Stimulated activated CD8-positive, alpha-beta memory T cell treated with anti-CD3 and anti-CD28 coated beads, Interleukin-2, amount 100 ng/mL, for 1 hour (primary cell): ENCODE measurements at regions not wholly inside any gene's neighbourhood (a gene's known extent, or its start where the extent isn't known, plus 50 kb on each side); places are given as distances from the start of the nearest gene placed in this dataset.
"Not testable (repeated sequence)": the region's sequence is repeated elsewhere in the genome, so short reads cannot be mapped to it uniquely, and the experiment has no call there.

Experiments
- DNase-seq, 2 donors: peaks; one replicate each; pipeline ENCODE4 v3.0.0-alpha.2; 2020; ENCODE audit warnings: low read depth in 2 of 2

DNA sequence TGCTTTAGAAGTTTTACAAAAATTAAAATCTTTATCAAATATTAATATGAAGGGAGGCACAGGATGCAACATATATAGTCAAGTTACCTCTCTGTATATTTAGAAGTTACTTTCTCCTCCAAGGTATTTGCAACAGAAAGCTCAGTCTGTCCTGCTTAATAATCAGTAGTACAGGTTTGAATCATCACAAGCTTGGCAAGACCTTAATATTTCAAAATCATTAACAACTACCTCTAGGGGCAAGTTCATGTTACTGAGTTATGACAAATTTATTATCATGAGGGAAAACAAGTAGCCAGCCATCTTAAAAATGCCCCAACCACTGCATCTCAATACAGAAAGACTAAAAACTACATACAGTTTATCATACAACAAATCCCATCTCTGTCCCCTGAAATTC is 116.0 kb downstream of the PMAIP1 start:
- DNase-seq, result not testable (repeated sequence)

DNA sequence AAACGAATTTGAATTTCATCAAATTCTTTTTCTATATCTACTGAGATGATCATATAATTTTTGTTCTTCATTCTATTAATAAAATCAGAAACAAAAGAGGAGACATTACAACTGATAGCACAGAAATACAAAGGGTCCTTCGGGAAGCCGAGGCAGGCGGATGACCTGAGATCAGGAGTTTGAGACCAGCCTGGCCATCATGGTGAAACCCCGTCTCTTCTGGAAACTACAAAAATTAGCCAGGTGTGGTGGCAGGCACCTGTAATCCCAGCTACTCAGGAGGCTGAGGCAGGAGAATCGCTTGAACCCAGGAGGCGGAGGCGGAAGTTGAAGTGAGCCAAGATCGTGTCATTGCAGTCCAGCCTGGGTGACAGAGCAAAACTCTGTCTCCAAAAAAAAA is 113.4 kb downstream of the PMAIP1 start:
- not testable (repeated sequence) for DNase-seq

DNA sequence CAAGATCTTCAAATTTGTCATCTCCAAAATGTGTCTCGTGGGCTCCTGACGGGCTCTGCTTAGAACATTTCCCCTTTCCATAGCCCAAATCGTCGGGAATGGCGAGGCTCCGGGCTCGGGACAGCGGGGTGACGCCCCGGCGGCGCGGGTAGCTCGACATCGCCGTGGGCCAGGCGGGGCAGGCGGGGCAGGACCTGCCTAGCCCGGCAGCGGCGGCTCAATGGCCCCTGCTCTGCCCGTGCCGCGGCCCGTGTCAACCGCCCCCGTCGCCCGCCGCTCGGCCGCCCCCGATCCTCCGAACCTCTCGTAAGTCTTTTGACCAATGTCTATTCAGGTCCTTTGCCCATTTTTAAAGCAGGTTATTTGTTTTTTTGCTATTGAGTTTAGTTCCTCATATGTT is 111.2 kb downstream of the PMAIP1 start:
- DNase-seq, result no peak

DNA sequence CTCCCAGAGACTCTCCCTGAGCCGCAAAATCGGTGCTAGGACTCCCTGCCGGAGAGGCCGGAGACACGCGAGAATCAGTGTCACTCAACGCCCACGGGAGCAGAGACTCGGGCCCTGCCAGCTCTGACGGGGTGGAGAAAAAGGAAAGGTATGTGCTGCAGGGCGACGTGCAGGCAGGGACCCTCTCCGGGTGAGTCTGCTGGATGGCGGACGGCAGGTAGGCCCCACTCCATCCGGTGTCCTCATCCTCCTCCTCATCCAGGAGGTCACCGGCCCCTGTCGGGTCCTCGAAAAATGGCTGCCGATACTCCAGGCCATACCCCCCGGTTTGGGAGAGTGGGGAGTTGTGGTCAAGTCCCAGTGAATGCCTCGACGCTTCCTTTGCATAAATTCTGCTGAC is 110.7 kb downstream of the PMAIP1 start:
- no peak for DNase-seq

DNA sequence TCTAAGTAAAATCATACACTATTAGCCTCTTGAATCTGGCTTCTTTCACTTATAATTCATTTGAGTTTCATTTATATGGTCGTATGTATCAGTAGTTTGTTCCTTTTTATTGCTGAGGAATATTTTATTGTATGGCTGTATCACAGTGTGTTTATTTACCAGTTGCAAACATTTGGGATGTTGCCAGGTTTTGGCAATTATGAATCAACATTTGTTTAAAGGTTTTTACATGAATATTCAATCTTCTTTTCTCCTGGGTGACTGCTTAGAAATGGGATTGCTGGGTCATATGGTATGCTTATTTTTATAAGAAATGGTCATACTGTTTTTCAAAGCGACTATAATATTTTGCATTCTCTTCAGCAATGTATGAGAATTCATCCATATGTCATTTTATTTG is 107.9 kb downstream of the PMAIP1 start:
- DNase-seq, result no peak

DNA sequence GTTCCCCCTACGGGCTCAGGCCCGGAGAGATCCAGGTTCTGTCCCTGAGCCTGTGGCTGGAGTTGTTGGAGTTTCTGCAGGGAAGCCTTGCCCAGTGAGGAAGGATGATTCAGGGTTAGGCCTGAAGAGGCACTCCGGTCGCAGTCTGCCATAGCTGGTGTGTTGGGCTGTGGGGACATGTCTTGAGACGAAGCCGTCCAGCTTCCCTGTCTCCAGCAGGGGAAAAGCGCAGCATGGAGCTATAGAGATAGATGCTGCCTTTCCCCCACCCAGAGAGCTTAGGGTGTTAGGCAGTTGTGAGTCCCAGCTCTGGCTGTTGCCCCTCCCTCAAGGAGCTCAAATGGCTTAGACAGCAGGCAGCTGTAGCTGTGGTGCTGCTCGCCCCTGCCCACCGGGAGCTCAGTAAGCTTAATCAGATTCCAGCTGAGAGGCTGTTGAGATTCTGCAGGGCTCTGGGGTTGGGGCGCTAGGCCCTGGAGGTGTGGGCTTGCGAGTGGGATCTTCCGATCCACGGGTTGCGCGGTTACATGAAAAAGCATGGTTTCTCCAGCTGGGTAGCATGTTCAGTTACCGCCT is 103.9 kb downstream of the PMAIP1 start:
- DNase-seq, result no peak

DNA sequence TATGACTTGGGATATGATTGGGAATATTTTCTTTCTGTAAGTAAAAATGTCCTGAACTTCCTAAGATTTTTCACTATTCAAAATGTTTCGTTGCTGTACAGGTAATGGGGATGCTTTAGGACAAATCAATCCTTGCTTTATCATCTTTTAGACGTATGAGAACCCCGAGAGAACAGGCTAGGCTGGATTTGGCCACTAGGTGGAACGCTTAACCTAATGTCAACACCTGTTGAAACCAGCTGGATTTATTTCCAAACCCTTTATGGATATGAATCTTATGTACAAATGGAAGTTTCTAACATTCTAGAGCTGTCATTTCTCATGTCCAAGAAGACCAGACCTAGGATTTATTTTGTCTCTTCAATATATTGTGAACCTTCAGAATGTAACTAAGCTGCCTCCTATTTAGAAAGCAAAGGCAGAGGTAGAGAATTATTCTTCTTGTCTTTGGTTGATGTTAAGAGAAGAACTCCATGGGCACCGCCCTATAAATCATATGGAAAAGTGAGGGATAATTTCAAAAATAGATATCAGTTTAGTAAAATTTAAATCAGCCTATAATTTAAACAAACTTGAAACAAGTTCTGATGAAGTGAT is 96.7 kb downstream of the PMAIP1 start:
- DNase-seq, result no peak

DNA sequence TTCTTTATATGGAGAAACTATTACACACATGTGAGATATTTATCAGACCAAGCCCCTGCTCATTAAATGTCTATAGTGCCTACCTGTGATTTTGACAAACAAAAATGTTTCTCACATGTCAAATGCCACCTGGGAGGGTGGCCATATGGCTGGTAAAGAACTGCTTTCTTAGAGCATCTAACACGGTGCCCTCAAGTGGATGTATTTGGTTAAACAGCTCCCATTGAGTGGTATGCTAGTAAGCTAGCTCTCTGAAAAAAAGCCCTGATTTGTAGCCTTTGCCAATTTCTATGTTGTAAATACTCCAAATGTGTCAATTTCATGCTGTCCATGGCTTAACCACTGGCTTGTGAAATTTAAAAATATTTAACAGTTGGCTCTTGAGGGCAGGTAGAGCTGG is 94.6 kb downstream of the PMAIP1 start:
- no peak for DNase-seq

DNA sequence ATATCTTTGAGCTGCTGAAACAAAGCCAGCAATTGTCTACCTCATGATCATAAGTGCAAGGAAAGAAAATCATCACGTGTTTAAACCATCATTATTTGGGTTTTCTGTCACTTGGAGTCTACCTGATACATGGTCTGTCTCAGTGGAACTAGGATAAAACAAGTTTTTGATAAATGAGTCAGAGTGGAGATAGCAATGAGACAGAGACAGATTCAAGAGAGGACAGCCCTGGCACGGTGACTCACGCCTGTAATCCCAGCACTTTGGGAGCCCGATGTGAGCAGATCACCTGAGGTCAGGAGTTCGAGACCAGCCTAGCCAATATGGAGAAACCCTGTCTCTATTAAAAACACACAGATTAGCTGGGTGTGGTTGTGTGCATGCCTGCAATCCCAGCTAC is 93.8 kb downstream of the PMAIP1 start:
- DNase-seq, result no peak

DNA sequence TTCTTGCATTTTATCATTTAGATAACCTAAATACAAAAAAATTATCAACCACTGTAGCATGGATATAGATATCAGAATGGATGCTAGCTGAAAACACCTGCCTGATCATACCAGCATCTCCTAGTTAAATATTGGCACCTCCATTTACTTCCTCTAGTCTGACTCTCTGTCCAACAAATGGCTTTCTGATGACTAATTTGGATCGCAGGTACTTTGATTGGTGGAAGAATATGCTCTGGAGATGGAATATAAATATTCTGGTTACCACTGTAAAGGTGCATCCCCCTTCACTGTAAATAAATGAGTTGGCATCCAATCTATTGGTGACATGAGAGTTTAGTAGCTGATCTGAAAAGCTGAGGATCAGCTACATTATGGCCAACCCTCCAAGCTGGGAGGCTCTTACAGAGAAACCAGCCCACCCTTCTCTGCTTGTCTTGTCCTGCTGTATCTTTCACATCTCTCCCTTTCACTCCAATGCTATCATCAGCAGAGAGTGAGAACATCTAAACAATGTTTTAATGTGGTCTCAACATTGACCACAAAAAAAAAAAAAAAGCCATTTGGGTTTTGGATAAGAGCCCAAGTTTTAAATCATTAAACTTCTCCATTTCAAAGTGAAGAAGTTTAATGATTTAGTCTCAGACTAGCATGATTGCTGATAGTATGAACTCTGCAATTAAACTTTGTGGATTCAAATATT is 90.5 kb downstream of the PMAIP1 start:
- no peak for DNase-seq

DNA sequence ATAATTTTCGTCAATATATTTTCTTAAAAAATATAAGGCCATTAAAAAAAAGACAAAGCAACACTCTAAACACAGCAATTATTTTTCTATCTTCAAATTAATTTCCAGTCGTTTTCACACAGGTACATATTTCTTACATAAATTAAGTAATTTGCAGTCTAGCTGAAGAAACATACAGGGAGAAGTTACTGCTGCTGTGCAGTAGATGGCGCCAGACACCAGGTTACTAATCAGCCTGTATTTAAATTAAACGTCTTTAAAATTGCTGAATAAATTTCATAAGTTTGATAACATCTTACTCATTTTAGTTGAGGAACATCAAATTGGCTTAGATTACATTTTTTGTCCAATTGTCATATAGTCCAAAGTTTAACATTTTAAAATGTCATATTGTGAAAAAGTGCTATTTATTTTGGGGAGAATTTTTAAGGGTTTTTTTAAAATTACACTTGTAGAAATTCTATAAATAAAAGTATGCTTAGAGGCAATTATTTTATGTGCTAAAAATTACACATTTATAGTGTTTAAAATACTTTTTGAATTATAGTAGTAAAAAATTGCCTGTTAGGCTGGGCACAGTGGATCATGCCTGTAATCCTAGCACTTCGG is 88.4 kb downstream of the PMAIP1 start:
- peak; percentile 7 to 16 for DNase-seq

DNA sequence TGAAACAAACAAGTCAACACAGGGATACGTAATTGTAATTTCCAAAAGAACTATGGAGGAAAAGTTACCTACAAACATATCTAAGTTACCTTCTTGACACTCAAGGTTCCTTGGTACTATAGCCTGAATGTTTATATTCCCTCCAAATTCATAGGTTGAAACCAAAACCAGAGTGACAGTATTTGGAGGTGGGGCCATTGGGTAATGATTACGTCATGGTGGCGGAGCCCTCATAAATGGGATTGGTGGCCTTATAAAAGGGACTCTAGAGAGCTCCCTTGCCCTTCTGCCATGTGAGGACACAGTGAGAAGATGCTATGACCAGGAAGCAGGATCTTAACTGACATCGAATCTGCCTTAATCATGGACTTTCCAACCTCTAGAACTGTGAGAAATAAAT is 87.3 kb downstream of the PMAIP1 start:
- DNase-seq, result no peak

DNA sequence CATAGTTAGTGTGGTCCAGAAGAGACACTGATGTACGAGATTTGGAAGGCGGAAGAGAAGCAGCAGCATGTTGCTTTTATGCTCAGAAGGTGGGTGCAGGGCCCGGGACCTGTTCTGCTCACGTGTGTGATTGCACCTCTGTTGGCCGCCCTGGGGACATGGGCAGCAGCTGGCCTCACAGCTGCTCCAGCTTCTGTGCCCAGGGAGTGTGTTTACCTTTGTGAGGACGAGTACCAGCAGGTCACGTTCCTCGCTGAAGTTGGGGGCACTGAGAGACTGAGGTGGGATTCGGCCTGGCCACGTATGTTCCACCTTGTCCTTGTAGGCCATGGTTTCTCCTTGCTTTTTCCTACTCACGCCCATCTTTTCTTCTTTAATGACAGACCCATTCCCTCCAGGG is 86.3 kb downstream of the PMAIP1 start:
- DNase-seq, result no peak

DNA sequence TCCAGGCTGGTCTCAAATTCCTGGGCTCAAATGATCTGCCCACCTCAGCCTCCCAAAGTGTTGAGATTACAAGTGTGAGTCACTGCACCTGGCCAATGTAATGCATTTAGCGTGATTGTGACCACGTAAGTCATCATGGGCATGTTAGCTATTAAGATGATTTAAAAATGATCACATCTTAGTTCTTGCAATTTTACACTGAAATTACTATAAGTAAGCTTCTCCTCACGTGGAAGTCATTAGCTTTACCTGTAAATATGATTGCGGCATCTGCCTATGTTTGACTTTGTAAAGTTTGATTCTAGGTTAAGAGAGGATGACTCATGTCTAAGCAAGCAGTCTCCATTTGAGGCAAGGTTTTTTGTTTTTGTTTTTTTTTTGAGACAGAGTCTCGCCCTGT is 85.5 kb downstream of the PMAIP1 start:
- no peak for DNase-seq

DNA sequence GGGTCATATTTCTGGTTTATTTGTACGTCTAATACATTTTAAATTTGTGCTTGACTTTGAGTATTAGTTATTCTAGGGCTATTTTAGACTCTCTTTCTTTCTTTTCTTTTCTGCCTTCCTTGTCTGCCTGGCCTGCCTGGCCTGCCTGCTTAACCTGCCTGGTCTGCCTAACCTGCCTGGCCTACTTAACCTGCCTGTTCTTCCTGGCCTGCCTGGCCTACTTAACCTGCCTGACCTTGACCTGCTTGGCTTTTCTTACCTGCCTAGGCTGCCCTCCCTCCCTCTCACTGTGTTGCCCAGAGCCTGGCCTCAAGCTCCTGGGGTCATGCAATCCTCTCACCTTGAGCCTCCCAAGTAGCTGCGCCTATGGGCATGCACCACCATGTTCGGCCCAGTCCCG is 83.7 kb downstream of the PMAIP1 start:
- DNase-seq, result no peak

DNA sequence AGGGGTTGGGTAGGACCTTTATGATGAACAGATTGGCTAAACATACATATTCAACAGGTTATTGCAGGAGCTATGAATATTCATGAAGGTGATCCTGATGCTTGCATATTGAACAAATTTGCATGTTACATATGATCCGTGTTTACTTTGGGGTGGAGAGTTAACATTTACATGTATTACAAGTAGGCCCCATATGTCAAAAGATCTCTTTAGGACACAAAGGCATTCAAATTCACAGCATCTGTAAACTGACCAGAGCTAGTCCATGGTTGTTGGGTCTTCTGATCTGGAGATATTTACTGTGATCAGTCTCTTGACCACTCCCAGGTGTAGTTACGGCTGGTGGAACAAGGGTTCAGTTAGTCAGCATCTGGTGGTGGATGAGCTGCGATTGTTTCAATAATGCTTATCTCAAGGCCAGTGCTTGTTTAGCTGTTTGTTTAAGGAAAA is 80.4 kb downstream of the PMAIP1 start:
- DNase-seq, result no peak

DNA sequence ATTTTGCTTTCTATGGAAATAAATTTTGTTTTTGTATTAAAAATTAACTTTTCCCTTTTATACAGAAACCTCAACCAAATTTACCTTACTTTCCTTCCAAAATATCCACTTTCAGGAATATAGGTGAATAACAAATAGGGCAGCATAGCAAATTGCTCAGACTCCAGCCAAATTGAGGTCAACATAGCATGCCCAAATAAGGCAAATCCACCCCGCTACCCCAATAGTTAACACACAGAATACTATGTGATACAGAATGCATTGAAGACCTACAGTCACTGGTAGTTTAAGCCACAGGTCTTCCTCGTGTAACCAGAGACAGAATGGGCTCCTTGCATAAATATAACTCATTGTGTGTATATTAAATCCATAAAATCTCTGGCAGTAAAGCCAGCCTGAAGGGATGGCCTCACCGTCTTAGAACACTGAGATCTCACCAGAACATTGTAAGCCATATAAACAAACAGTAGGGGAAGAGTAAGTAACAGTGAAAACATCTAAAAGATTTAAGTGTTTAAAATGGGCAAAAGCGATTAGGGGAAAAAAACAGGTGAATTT is 72.2 kb downstream of the PMAIP1 start:
- no peak for DNase-seq

DNA sequence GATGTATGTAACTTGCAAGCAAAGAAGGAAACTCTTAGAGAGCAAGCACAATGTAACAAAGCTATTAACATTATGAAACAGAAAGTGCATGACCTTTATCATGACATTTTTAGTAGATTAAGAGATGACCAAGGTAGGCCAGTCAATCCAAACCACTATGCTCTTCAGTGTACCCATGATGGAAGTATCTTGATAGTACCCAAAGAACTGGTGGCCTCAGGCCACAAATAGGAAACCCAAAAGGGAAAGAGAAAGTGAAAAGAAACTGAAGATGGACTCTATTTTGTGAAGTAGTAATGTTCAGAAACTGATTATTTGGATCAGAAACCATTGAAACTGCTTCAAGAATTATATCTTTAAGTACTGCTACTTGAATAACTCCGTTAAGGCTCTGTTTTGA is 71.3 kb downstream of the PMAIP1 start:
- DNase-seq, result not testable (repeated sequence)

DNA sequence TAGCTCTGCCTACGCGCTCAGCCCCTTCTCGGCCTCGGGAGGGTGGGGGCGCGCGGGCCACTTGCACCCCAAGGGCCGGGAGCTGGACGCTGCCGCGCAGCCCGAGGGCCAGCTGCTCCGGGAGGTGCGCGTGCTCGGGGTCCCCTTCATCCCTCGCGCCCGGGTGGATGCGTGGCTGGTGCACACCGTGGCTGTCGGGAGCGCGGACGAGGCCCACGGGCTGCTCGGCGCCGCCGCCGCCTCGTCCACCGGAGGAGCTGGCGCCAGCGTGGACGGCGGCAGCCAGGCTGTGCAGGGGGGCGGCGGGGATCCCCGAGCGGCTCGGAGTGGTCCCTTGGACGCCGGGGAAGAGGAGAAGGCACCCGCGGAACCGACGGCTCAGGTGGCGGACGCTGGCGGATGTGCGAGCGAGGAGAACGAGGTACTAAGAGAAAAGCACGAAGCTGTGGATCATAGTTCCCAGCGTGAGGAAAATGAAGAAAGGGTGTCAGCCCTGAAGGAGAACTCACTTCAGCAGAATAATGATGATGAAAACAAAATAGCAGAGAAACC is 69.8 kb downstream of the PMAIP1 start:
- DNase-seq, result not testable (repeated sequence)

DNA sequence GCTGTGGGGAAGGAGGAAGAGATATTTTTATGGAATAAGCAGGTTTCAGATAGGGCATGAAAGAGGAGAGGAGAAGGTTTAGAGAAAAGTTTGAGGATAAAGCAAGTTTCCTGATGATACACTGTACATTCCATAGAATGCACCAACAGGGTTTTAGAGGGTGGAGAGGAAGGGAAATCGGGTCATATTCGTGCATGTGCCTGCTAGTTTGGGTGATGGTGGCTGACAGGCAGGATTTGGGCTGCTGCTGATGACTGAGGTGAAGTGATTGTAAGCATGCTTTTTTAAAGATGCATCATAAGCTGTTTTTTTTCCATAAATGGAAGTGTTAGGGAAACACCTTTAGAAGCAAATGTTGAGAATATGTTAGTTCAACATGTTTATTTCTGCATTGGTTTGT is 68.8 kb downstream of the PMAIP1 start:
- DNase-seq, result no peak

DNA sequence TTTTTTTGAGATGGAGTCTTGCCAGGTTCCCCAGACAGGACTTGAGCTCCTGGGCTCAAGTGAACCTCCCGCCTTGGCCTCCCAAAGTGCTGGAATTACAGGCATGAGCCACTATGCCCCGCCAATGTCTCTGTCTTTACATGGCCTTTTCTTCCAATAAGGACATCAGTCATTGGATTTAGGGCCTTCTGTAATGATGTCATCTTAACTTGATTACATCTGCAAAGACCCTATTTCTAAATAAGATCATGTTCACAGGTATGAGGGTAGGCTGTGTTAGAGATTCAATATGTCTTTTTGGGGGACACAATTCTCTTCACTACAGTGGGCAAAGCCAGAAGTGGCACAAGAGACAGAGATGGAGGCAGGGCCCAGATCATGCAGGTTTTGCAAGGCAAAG is 68.1 kb downstream of the PMAIP1 start:
- DNase-seq, result no peak

DNA sequence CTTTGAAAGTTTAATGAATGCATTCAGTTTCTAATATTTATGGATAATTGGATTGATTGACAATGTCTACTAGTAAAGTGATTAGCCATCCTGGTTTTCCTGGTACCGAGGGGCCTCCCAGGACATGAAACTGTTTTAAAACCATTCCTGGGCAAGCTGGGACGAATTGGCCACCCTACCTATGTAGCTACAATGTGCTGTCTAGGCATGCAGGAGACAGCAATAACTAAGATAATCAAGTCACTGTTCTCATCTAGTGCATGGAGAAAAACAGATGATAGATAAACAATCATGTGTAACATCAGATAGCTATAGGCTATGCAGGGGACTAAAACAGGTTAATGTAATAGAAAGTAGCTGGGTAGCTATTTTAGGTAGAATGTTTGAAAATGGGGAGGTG is 67.1 kb downstream of the PMAIP1 start:
- DNase-seq, result no peak
